H1 (cell line): ENCODE measurements at regions not wholly inside any gene's neighbourhood (a gene's known extent, or its start where the extent isn't known, plus 50 kb on each side); places are given as distances from the start of the nearest gene placed in this dataset.

Experiments
- CTCF ChIA-PET: fragments of 300-600 bp; sonication (Branson Sonifier 250); formaldehyde crosslinking; loops from one replicate; lab custom pipeline; 2021; ENCODE audit not compliant: partially characterized antibody; lab: Charles Lee
- POLR2A ChIA-PET: fragments of 300-600 bp; sonication (Branson Sonifier 250); formaldehyde crosslinking; loops from one replicate; lab custom pipeline; 2021; ENCODE audit warnings: inconsistent platforms; ENCODE audit not compliant: partially characterized antibody; lab: Charles Lee
- DNase-seq, 2 experiments: peaks; one replicate each; pipeline versions ENCODE4 v3.0.0 to v3.0.0-alpha.2; 2010 to 2022; ENCODE audit warnings: low spot score in 2 of 2, low read depth in 1 of 2, mixed read lengths in 1 of 2
- FAIRE-seq: peaks from 2 replicates; lab custom pipeline; 2011; peaks lifted over from hg19 to GRCh38; lab: Jason Lieb, UNC
- H2AFZ ChIP-seq: 2 replicates; pipeline ENCODE4 v1.8.1; 2012; ENCODE audit warnings: low read length, inconsistent platforms
- H2AK5ac ChIP-seq: 2 replicates; pipeline ENCODE4 v1.6.1; 2013; ENCODE audit warnings: low read depth, low read length
- H2BK120ac ChIP-seq: replicated peaks from 2 replicates; pipeline ENCODE3; 2013; ENCODE audit warnings: low read depth, low read length, inconsistent platforms
- H2BK12ac ChIP-seq: 2 replicates; pipeline ENCODE4 v1.6.1; 2013; ENCODE audit warnings: low read depth, low read length
- H2BK15ac ChIP-seq: 2 replicates; pipeline ENCODE4 v1.6.1; 2013; ENCODE audit warnings: low read length
- H2BK20ac ChIP-seq: 2 replicates; pipeline ENCODE4 v1.6.1; 2013; ENCODE audit warnings: low read length
- H2BK5ac ChIP-seq: 2 replicates; pipeline ENCODE4 v1.6.1; 2013; ENCODE audit warnings: low read depth, low read length
- H3K14ac ChIP-seq: 2 replicates; pipeline ENCODE4 v1.6.1; 2013; ENCODE audit warnings: inconsistent platforms; ENCODE audit not compliant: insufficient read length
- H3K18ac ChIP-seq: 2 replicates; pipeline ENCODE4 v1.6.1; 2013; ENCODE audit warnings: low read length; ENCODE audit errors: extremely low read depth
- H3K23ac ChIP-seq: 2 replicates; pipeline ENCODE4 v1.6.1; 2013; ENCODE audit warnings: inconsistent platforms; ENCODE audit not compliant: insufficient read length
- H3K23me2 ChIP-seq: 2 replicates; pipeline ENCODE4 v1.6.1; 2013; ENCODE audit warnings: low read depth, low read length
- H3K27ac ChIP-seq: 2 replicates; pipeline ENCODE4 v1.6.1; 2011; ENCODE audit warnings: low read depth, low read length, inconsistent platforms
- H3K27me3 ChIP-seq, 4 experiments: replicated peaks in 1 of 4; 1 replicate in 1 of 4; 2 replicates in 3 of 4; pipeline versions ENCODE4 v1.6.1 to v1.8.1; 2011 to 2013; ENCODE audit warnings: low read length in 3 of 4, mild to moderate bottlenecking in 3 of 4, inconsistent platforms in 2 of 4, mixed read lengths in 2 of 4, moderate library complexity in 1 of 4; ENCODE audit not compliant: control insufficient read depth in 3 of 4, insufficient read depth in 3 of 4; ENCODE audit errors: extremely low read depth in 1 of 4
- H3K36me3 ChIP-seq, 4 experiments: 2 replicates each; pipeline versions ENCODE4 v1.6.1 to v1.8.1; 2011 to 2013; ENCODE audit warnings: mild to moderate bottlenecking in 4 of 4, low read length in 3 of 4, moderate library complexity in 2 of 4, control low read depth in 1 of 4, inconsistent platforms in 1 of 4; ENCODE audit not compliant: insufficient read depth in 4 of 4, control insufficient read depth in 2 of 4
- H3K4ac ChIP-seq: replicated peaks from 2 replicates; pipeline ENCODE3; 2013; ENCODE audit warnings: low read length, low read depth, mixed read lengths, inconsistent platforms; ENCODE audit not compliant: insufficient read length
- H3K4me1 ChIP-seq, 4 experiments: replicated peaks in 1 of 4; 1 replicate in 1 of 4; 2 replicates in 3 of 4; pipeline versions ENCODE4 v1.6.1 to v1.8.1; 2011 to 2013; ENCODE audit warnings: low read length in 3 of 4, inconsistent platforms in 2 of 4, mixed read lengths in 1 of 4; ENCODE audit not compliant: insufficient read depth in 4 of 4, control insufficient read depth in 3 of 4
- H3K4me2 ChIP-seq, 2 experiments: 2 replicates each; pipeline versions ENCODE4 v1.6.1 to v1.8.1; 2011 to 2013; ENCODE audit warnings: low read depth in 2 of 2, low read length in 2 of 2, control low read depth in 1 of 2, inconsistent platforms in 1 of 2, mild to moderate bottlenecking in 1 of 2; ENCODE audit not compliant: insufficient read depth in 1 of 2
- H3K4me3 ChIP-seq, 4 experiments: fragments of 200-600, 300-600 bp in 1 of 4; sonication (generic), shearing (Covaris generic), sonication (Bioruptor Twin) in 1 of 4; 2 replicates each; pipeline versions ENCODE4 v1.5.1 to v1.8.1; 2011 to 2016; ENCODE audit warnings: low read length in 4 of 4, low read depth in 3 of 4, control low read depth in 2 of 4, inconsistent platforms in 2 of 4, mild to moderate bottlenecking in 2 of 4, mixed read lengths in 1 of 4, moderate library complexity in 1 of 4; ENCODE audit not compliant: insufficient read depth in 2 of 4; ENCODE audit errors: extremely low read depth in 1 of 4
- H3K56ac ChIP-seq: replicated peaks from 2 replicates; pipeline ENCODE3; 2013; ENCODE audit warnings: low read depth, mild to moderate bottlenecking, mixed read lengths, low read length, inconsistent platforms; ENCODE audit not compliant: insufficient read length
- H3K79me1 ChIP-seq: 2 replicates; pipeline ENCODE4 v1.6.1; 2013; ENCODE audit warnings: low read depth, low read length, control low read depth
- H3K79me2 ChIP-seq, 2 experiments: 2 replicates each; pipeline versions ENCODE4 v1.6.1 to v1.8.1; 2012 to 2013; ENCODE audit warnings: low read length in 2 of 2, mild to moderate bottlenecking in 2 of 2, inconsistent platforms in 1 of 2; ENCODE audit not compliant: insufficient read depth in 2 of 2, control insufficient read depth in 1 of 2
- H3K9ac ChIP-seq, 4 experiments: replicated peaks in 1 of 4; 1 replicate in 1 of 4; 2 replicates in 3 of 4; pipeline versions ENCODE4 v1.6.1 to v1.8.1; 2011 to 2013; ENCODE audit warnings: low read depth in 3 of 4, low read length in 3 of 4, control low read depth in 2 of 4, mild to moderate bottlenecking in 2 of 4, moderate library complexity in 2 of 4, inconsistent platforms in 1 of 4; ENCODE audit errors: extremely low read depth in 1 of 4
- H3K9me3 ChIP-seq, 2 experiments: 2 replicates each; pipeline versions ENCODE4 v1.6.1 to v1.8.1; 2012 to 2013; ENCODE audit warnings: mild to moderate bottlenecking in 2 of 2, moderate library complexity in 2 of 2, control low read depth in 1 of 2, inconsistent platforms in 1 of 2, low read depth in 1 of 2, low read length in 1 of 2, mixed read lengths in 1 of 2; ENCODE audit not compliant: insufficient read depth in 2 of 2
- H4K20me1 ChIP-seq, 2 experiments: replicated peaks in 1 of 2; 2 replicates each; pipeline versions ENCODE3 to v1.8.1; 2011 to 2013; ENCODE audit warnings: inconsistent platforms in 2 of 2, low read length in 2 of 2, mild to moderate bottlenecking in 1 of 2; ENCODE audit not compliant: insufficient read depth in 2 of 2, control insufficient read depth in 1 of 2
- H4K5ac ChIP-seq: 2 replicates; pipeline ENCODE4 v1.6.1; 2013; ENCODE audit warnings: low read length, low read depth, mixed read lengths, inconsistent platforms; ENCODE audit not compliant: insufficient read length
- H4K8ac ChIP-seq: 2 replicates; pipeline ENCODE4 v1.8.0; 2013; ENCODE audit warnings: mild to moderate bottlenecking, moderate library complexity, low read length, inconsistent platforms; ENCODE audit not compliant: insufficient read depth; ENCODE audit errors: extremely low read depth
- H4K91ac ChIP-seq: replicated peaks from 2 replicates; pipeline ENCODE3; 2013; ENCODE audit warnings: low read length, mixed read lengths, inconsistent platforms; ENCODE audit not compliant: insufficient read length
- BACH1 ChIP-seq: IDR thresholded peaks from 2 replicates; pipeline ENCODE4 v1.6.1; 2012; ENCODE audit warnings: low read length, improper control_type of control experiment
- CBX8 ChIP-seq: fragments of 300-800, 300-1000 bp; sonication (generic); IDR thresholded peaks from 2 replicates; pipeline ENCODE4 v1.7.1; 2016; ENCODE audit warnings: low read depth, low read length, borderline replicate concordance
- CHD1 ChIP-seq: IDR thresholded peaks from 2 replicates; pipeline ENCODE4 v1.6.1; 2012; ENCODE audit warnings: low read depth, low read length, improper control_type of control experiment
- EGR1 ChIP-seq: IDR thresholded peaks from 2 replicates; pipeline ENCODE4 v1.6.1; 2011; ENCODE audit warnings: low read depth, low read length, borderline replicate concordance
- MAFK ChIP-seq: IDR thresholded peaks from 2 replicates; pipeline ENCODE4 v1.6.1; 2012; ENCODE audit warnings: low read depth, mild to moderate bottlenecking, improper control_type of control experiment, low read length
- SIN3A ChIP-seq, 2 experiments: IDR thresholded peaks in 1 of 2; conservative IDR thresholded peaks in 1 of 2; 2 replicates each; pipeline ENCODE4 v1.6.1; 2011 to 2012; ENCODE audit warnings: low read length in 2 of 2, improper control_type of control experiment in 1 of 2, low read depth in 1 of 2, mild to moderate bottlenecking in 1 of 2
- SIRT6 ChIP-seq: IDR thresholded peaks from one replicate; pipeline ENCODE4 v1.7.1; 2012; ENCODE audit warnings: low read length, inconsistent platforms
- TEAD4 ChIP-seq: IDR thresholded peaks from 2 replicates; pipeline ENCODE4 v1.6.1; 2012; ENCODE audit warnings: low read depth, low read length, inconsistent platforms, mixed read lengths
- ZNF274 ChIP-seq: IDR thresholded peaks from 2 replicates; pipeline ENCODE4 v1.7.0; 2012; ENCODE audit warnings: low read length, borderline replicate concordance; ENCODE audit errors: extremely low read depth
- WGBS, 2 experiments: shearing (Covaris generic) in 1 of 2; methylation state at CpG; one replicate each; pipeline versions ENCODE4 v1.1.6 to v1.1.7; 2013 to 2015; ENCODE audit warnings: low lambda C conversion rate in 2 of 2, mixed read lengths in 2 of 2, inconsistent platforms in 1 of 2, low coverage in 1 of 2, missing lambda C conversion rate in 1 of 2; ENCODE audit not compliant: insufficient replicate concordance in 2 of 2, insufficient coverage in 1 of 2, insufficient read length in 1 of 2; ENCODE audit errors: extremely low coverage in 1 of 2, missing lambda C conversion rate in 1 of 2; 5-methylcytosine and 5-hydroxymethylcytosine counted together

- no peaks in the 10 kb centered on the region for H3K79me2 ChIP-seq
- H4K5ac ChIP-seq: no peak overlapping the region
- CTCF ChIA-PET: interaction anchor here (1.0 kb wide), 1 partner anchor 16 kb away, joined by 3 read pairs; no protein-coding TSS in a partner anchor
- H2AK5ac ChIP-seq: no peak overlapping the region
- H3K23ac ChIP-seq: no peak overlapping the region
- H3K36me3 ChIP-seq: no peaks in the 10 kb centered on the region
- H3K14ac ChIP-seq: no peak overlapping the region
- H2AFZ ChIP-seq: no peak overlapping the region
- WGBS, 2 experiments: 88% methylated on average over 2 of the region's 2 CpGs; no CpG with 5 or more reads in 1 of the 2 experiments
- no peak overlapping the region for H3K18ac ChIP-seq
- no peak for FAIRE-seq
- no peak overlapping the region for H4K91ac ChIP-seq
- no peak for TF ChIP-seq CHD1
- no peak for TF ChIP-seq CBX8
- no peak for TF ChIP-seq TEAD4
- no peak for TF ChIP-seq SIN3A (conservative IDR thresholded peaks at IDR 0.05 in 1 of 2, IDR thresholded peaks at IDR 0.05 in 1 of 2; ENCODE audit: low read depth in 1 of 2, low read length in 2 of 2)
- no peak for TF ChIP-seq MAFK
- TF ChIP-seq EGR1: no peak
- TF ChIP-seq ZNF274: no peak
- TF ChIP-seq BACH1: no peak
- no peak for TF ChIP-seq SIRT6
- TF ChIP-seq, all 59 proteins: peak for 0
- DNase-seq: no peak
- Histone ChIP-seq H3K9ac (no peak overlapping the region), H2BK12ac (no peak overlapping the region), H3K27me3 (no peaks in the 10 kb centered on the region), H4K20me1 (no peaks in the 10 kb centered on the region), H2BK5ac (no peak overlapping the region), H3K9me3 (no peaks in the 10 kb centered on the region), H4K8ac (no peak overlapping the region), H3K4me1 (no peaks in the 10 kb centered on the region), H2BK120ac (no peak overlapping the region), H3K23me2 (no peaks in the 10 kb centered on the region), H2BK15ac (no peak overlapping the region), H3K4me2 (no peak overlapping the region), H3K4me3 (no peak overlapping the region), H3K79me1 (no peaks in the 10 kb centered on the region), H2BK20ac (no peak overlapping the region), H3K4ac (no peak overlapping the region), H3K27ac (no peak overlapping the region), H3K56ac (no peak overlapping the region)
- POLR2A ChIA-PET: no interaction called here
Measured at GRCh38 chr5:54656261-54656728, 138.7 kb downstream of the SNX18 start.
